Skeletal muscle tissue (tissue), 3 donors: ENCODE measurements at regions not wholly inside any gene's neighbourhood (a gene's known extent, or its start where the extent isn't known, plus 50 kb on each side); places are given as distances from the start of the nearest gene placed in this dataset.
A peak's percentile ranks its signal among the peaks of the same experiment; 100 is the strongest.

Experiments
- H3K27ac ChIP-seq: one replicate; pipeline ENCODE4 v1.7.0; 2013; ENCODE audit warnings: mild to moderate bottlenecking, low read depth, low read length, inconsistent platforms
- H3K27me3 ChIP-seq, 3 donors: one replicate each; pipeline ENCODE4 v1.7.0; 2013; ENCODE audit warnings: low read length in 3 of 3; ENCODE audit not compliant: control insufficient read depth in 3 of 3, insufficient read depth in 3 of 3
- H3K36me3 ChIP-seq, 3 donors: one replicate each; pipeline ENCODE4 v1.7.0; 2013; ENCODE audit warnings: low read length in 3 of 3; ENCODE audit not compliant: control insufficient read depth in 3 of 3, insufficient read depth in 3 of 3
- H3K4me1 ChIP-seq, 3 donors: one replicate each; pipeline ENCODE4 v1.7.0; 2013; ENCODE audit warnings: low read length in 3 of 3, mild to moderate bottlenecking in 3 of 3; ENCODE audit not compliant: control insufficient read depth in 3 of 3, insufficient read depth in 3 of 3
- H3K4me3 ChIP-seq, 3 donors: one replicate each; pipeline ENCODE4 v1.7.0; 2013; ENCODE audit warnings: low read length in 3 of 3
- H3K9ac ChIP-seq, 3 donors: one replicate each; pipeline ENCODE4 v1.7.0; 2013; ENCODE audit warnings: low read length in 3 of 3, mild to moderate bottlenecking in 3 of 3, moderate library complexity in 2 of 3, low read depth in 1 of 3
- H3K9me3 ChIP-seq, 3 donors: one replicate each; pipeline ENCODE4 v1.7.0; 2013; ENCODE audit warnings: low read length in 3 of 3; ENCODE audit not compliant: control insufficient read depth in 3 of 3
- donor health status: Osteomylitis.

GRCh38 chr6:144576871-144577270, 291.7 kb downstream of the UTRN start:
- Histone ChIP-seq H3K27ac (no peak overlapping the region), H3K4me1 (peaks cover 0 to 1% (median 1%) of the 10 kb centered on the region in 3 donors), H3K9ac (no peak overlapping the region), H3K27me3 (no peaks in the 10 kb centered on the region), H3K36me3 (peaks cover 2 to 14% (median 10%) of the 10 kb centered on the region in 3 donors), H3K4me3 (no peak overlapping the region), H3K9me3 (no peaks in the 10 kb centered on the region)

DNA sequence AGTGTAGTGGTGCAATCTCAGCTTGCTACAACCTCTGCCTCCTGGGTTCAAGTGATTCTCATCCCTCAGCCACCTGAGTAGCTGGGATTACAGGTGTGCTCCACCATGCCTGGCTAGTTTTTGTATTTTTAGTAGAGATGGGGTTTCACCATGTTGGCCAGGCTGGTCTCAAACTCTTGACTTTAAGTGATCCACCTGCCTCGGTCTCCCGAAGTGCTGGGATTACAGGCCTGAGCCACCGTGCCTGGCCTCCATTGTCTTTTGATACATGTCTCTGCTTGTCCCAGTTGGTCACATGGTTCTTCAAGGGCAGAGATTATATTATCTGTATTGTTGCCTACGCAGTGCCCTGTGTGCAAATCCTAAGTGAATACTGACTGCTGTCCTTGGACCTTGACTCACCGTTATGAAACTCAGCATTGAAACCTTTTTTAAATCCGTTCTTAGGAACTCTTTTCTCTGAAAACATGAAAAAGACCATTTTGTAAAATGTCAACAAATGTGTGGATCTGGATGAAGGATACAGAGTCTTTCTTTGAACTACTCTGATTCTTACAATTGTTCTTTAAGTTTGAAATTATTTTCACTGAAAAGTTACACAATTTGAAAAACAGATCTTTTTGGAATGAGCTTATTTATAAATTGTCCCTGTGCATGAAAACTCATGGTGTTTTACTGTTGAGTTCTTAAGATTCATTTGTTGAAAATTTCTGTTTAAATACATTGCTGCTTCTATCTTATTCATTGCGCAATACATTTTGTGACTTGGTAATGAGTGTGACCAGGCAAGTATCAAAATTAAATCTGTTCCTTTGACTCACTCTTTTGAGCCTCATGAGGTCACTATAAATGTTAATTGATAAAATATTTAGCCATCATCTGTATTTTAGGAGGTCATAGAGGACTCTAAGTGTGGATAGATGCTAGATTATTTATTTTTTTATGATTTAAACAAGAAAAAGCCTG, 293.5 kb downstream of the UTRN start:
- no peaks in the 10 kb centered on the region for H3K27me3 ChIP-seq
- H3K9ac ChIP-seq, result no peak overlapping the region
- no peak overlapping the region for H3K27ac ChIP-seq
- no peak overlapping the region for H3K4me3 ChIP-seq
- H3K4me1 ChIP-seq, result peaks cover 7 to 16% (median 12%) of the 10 kb centered on the region in 3 donors
- peaks cover 2 to 14% (median 8%) of the 10 kb centered on the region in 3 donors for H3K36me3 ChIP-seq
- H3K9me3 ChIP-seq, result no peaks in the 10 kb centered on the region

DNA sequence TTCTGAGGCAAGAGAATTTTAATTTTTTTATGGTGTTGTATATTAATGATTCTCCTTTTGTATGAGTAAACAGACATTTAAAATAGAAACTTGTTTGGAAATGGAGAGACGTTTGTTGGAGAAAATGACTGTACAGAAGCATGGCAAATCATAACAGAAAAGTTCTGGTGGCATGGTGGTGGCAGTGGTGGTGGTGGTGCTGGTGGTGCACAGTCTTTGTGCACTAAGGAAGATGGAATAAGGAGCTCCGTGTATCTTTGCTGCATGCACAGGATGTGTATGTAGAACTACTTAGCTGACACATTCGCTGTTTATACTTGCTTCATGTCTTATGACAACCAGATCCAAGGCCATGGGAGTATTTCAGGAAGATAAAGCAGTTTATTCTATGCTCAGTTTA, 294.9 kb downstream of the UTRN start:
- Histone ChIP-seq H3K27me3 (no peaks in the 10 kb centered on the region), H3K9me3 (no peaks in the 10 kb centered on the region), H3K36me3 (peaks cover 2 to 14% (median 8%) of the 10 kb centered on the region in 3 donors)

GRCh38 chr6:144580771-144581170, 295.6 kb downstream of the UTRN start:
- Histone ChIP-seq H3K4me3 (no peak overlapping the region), H3K9me3 (no peaks in the 10 kb centered on the region), H3K27ac (no peak overlapping the region), H3K4me1 (peaks cover 7 to 16% (median 12%) of the 10 kb centered on the region in 3 donors), H3K9ac (no peak overlapping the region), H3K36me3 (peaks cover 2 to 14% (median 8%) of the 10 kb centered on the region in 3 donors), H3K27me3 (no peaks in the 10 kb centered on the region)

More for the DNA sequence above, 294.9 kb downstream of the UTRN start:
- Histone ChIP-seq H3K9ac (peak overlapping the region in 1 of 3 donors; percentile 8), H3K4me1 (peaks cover 7 to 16% (median 12%) of the 10 kb centered on the region in 3 donors), H3K27ac (no peak overlapping the region), H3K4me3 (no peak overlapping the region)

GRCh38 chr6:144581812-144582537, 296.8 kb downstream of the UTRN start:
- no peaks in the 10 kb centered on the region for H3K27me3 ChIP-seq
- H3K27ac ChIP-seq, result no peak overlapping the region
- peaks cover 7 to 16% (median 12%) of the 10 kb centered on the region in 3 donors for H3K4me1 ChIP-seq
- H3K9ac ChIP-seq, result no peak overlapping the region
- no peaks in the 10 kb centered on the region for H3K9me3 ChIP-seq
- no peak overlapping the region for H3K4me3 ChIP-seq
- peaks cover 2 to 11% (median 7%) of the 10 kb centered on the region in 3 donors for H3K36me3 ChIP-seq

GRCh38 chr6:144582939-144583613, 297.9 kb downstream of the UTRN start:
- Histone ChIP-seq H3K9me3 (no peaks in the 10 kb centered on the region), H3K27ac (no peak overlapping the region), H3K9ac (peak overlapping the region in 2 of 3 donors; percentile 2 to 17), H3K4me1 (peaks cover 7 to 16% (median 12%) of the 10 kb centered on the region in 3 donors), H3K4me3 (peak overlapping the region; percentile 11 to 44 (median 23)), H3K27me3 (no peaks in the 10 kb centered on the region), H3K36me3 (peaks cover 0 to 8% (median 3%) of the 10 kb centered on the region in 3 donors)

- H3K4me3 ChIP-seq, result no peak overlapping the region
These were observed 298.4 kb downstream of the UTRN start for GRCh38 chr6:144583614-144583954.

GRCh38 chr6:144585217-144585814, 300.2 kb downstream of the UTRN start:
- Histone ChIP-seq H3K4me3 (no peak overlapping the region), H3K27ac (no peak overlapping the region), H3K9ac (no peak overlapping the region), H3K9me3 (no peaks in the 10 kb centered on the region), H3K4me1 (peaks cover 7 to 16% (median 12%) of the 10 kb centered on the region in 3 donors), H3K27me3 (no peaks in the 10 kb centered on the region), H3K36me3 (no peaks in the 10 kb centered on the region)

More at GRCh38 chr6:144583614-144583954, 298.4 kb downstream of the UTRN start:
- Histone ChIP-seq H3K36me3 (peaks cover 0 to 3% (median 0%) of the 10 kb centered on the region in 3 donors), H3K9me3 (no peaks in the 10 kb centered on the region), H3K27ac (no peak overlapping the region), H3K9ac (peak overlapping the region in 1 of 3 donors; percentile 2), H3K27me3 (no peaks in the 10 kb centered on the region), H3K4me1 (peaks cover 7 to 16% (median 12%) of the 10 kb centered on the region in 3 donors)

- H3K4me3 ChIP-seq, result no peak overlapping the region
- H3K27me3 ChIP-seq, result no peaks in the 10 kb centered on the region
- H3K9ac ChIP-seq, result no peak overlapping the region
- no peaks in the 10 kb centered on the region for H3K36me3 ChIP-seq
- H3K9me3 ChIP-seq, result no peaks in the 10 kb centered on the region
- H3K27ac ChIP-seq, result no peak overlapping the region
- H3K4me1 ChIP-seq, result peaks cover 7 to 13% (median 10%) of the 10 kb centered on the region in 3 donors
These were observed 301.9 kb downstream of the UTRN start for GRCh38 chr6:144586986-144587385.
